HG02588 (cell line): ENCODE measurements at regions not wholly inside any gene's neighbourhood (a gene's known extent, or its start where the extent isn't known, plus 50 kb on each side); places are given as distances from the start of the nearest gene placed in this dataset.

Experiments
- ATAC-seq: cut with Tn5 transposase; IDR thresholded peaks from one replicate; pipeline ENCODE4 v1.9.1; 2021; ENCODE audit warnings: mild to moderate bottlenecking, moderate library complexity; ENCODE audit not compliant: unreplicated experiment

DNA sequence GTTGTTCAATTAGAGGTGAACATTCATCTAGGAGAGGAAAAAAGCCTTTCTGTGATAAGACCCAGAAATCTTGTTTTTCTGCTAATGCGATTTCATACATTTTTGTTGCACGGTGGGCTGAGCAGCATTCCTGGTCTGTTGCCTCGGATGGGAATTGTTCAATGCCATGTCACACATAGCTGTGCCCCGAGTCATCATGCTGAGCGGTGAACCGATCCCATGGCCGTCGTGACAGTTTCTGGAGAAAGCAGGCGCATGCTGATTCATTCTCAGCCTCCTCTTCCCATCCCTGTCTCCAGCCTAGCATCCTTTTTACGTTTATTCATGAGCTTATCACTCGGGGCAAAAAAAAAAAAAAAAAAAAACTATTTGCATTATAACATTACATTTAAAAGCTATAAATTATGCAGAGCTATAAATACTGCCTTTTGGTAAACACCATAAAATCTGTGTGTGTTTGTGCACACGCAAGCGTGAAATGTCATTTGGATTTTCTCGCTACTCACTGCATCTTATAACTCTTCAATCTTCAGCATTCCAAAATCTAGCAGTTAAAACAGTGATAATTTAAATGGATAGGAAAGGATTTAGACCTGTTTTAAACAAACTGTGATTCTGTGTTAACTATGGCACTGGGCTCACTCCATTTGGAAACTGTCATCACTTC, 58.9 kb upstream of the IFNGR1 start:
- ATAC-seq = no peak

DNA sequence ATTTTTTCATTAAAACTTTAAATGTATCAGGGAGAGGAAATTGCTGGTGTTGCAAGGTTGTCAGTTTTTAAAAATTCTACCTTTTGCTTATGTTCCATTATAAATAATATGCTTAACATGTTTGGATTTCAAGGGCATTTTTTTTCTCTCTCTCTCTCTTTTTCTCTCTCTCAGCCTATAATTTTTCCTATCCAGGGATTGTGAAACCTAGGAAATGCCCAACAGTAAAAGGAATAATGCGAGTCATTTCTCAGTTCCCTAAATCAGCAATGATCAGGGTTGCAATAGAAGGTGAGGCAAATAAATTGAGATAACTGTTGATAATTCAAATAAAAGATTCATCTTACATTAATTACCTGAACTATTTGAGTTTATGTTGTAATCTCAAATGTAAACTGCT, 53.2 kb upstream of the IFNGR1 start:
- no peak for ATAC-seq

DNA sequence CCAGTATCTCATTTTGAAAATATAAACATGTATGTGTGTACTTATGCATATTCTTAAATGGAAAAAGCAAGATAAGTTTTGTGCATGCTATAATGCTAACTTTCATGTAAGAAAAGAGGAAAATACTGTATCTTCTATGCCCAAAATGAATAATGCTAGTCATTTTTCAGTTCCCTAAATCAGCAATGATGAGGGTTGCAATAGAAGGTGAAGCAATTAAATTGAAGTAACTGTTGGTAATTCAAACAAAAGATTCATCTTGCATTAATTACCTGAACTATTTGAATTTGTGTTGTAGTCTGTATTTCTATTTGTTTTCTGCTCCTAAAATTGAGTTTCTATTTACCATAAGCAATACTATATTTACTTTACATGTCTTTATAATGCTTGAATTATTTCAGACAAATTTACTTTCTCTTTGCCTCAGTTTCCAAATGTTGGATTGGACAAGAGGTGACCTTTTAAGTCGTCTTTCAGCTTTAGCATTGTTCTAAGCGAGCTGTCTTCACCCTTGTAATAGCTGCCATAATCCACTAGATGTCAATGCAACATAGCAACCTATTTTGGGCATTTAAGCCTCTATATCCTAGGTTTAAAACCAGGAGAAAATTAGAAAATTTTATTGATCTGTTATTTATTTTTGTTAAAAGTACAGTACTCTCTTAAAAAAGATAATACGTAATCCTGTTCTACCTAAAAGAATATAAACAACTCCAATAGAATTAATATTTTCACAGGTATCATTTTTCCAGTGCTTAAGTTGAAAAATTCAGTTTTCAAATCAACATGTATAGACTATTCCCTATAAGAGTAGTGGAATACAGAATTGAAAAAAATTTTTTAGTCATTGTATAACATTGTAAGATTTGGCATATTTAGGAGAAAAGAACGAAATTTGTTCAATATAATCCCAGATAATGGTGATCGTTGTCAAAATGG, 52.3 kb upstream of the IFNGR1 start:
- ATAC-seq = no peak

DNA sequence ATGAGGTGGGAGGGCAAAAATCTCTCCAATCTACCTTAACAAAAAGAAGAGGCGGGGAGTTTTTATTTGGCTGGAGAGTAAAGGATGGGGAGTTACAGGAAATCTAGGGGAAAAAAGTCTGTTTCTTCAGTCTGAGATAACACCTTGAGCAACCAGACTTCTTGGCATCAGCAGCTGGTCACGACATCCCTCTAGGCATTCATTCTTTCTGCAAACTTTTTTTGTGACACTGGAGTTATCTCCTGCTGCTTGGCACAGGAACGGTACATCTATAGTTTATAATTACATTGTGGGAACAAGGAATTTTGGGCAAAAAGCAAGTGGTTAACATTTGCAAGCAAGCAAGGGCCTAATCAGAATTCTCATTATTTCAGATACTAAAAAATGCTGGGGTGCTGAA, 50.6 kb upstream of the IFNGR1 start:
- ATAC-seq = no peak

DNA sequence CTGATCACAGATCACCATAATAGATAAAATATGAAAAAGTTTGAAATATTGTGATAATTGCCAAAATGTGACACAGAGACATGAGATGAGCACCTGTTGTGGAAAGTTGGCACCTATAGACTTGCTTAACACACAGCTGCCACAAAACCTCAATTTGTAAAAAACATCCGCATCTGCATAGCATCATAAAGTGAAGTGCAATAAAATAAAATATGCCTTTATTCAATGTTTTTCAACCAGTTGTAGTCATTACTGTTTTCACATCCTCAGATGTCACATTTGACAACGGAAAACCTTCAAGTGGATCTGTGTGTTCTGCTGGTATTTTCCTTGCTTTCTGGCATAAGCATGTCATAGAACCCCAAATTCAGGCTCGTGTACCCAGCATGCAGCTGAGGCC, 50.2 kb upstream of the IFNGR1 start:
- ATAC-seq = no peak
